ENCODE measurements at regions not wholly inside any gene's neighbourhood (a gene's known extent, or its start where the extent isn't known, plus 50 kb on each side); places are given as distances from the start of the nearest gene placed in this dataset.

DNA sequence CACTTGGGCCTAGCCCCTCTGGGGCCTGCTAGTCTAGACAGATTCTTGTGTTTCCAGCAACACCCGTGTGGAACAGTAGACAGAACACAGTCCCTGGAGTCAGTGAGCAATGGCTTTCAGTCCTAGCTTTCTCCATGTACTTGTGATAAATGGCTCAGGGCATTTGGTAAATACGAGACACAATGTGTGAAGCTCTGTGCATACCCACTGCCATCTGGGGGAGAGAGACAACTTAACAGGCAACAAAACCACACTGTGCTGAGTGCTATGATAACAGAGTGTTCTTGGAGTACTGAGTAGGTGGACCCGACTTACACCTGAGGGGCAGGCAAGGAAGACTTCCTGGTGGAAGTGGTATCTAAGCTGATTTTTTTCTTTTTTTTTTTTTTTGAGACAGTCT is 86.3 kb upstream of the TBX3 start:
- TF ChIP-seq TAF1 (IDR thresholded peaks at IDR 0.05; ENCODE audit: low read depth) (no peak), CEBPB (IDR thresholded peaks at IDR 0.05) (no peak), EGR1 (IDR thresholded peaks at IDR 0.05) (no peak), YY1 (IDR thresholded peaks at IDR 0.05; ENCODE audit: low read depth) (no peak), NFIC (IDR thresholded peaks at IDR 0.05) (no peak), ZBTB7A (IDR thresholded peaks at IDR 0.05; ENCODE audit: low read depth) (no peak), CREB1 (IDR thresholded peaks at IDR 0.05; ENCODE audit: low read depth) (no peak), TEAD4 (IDR thresholded peaks at IDR 0.05) (no peak), EP300 (IDR thresholded peaks at IDR 0.05; ENCODE audit: borderline replicate concordance) (no peak), TCF12 (IDR thresholded peaks at IDR 0.05; ENCODE audit: low read depth) (no peak), FOXM1 (IDR thresholded peaks at IDR 0.05; ENCODE audit: borderline replicate concordance, low read depth) (no peak), RAD21 (IDR thresholded peaks at IDR 0.05; ENCODE audit: low read depth) (no peak)
- TF ChIP-seq, protein P1, sequence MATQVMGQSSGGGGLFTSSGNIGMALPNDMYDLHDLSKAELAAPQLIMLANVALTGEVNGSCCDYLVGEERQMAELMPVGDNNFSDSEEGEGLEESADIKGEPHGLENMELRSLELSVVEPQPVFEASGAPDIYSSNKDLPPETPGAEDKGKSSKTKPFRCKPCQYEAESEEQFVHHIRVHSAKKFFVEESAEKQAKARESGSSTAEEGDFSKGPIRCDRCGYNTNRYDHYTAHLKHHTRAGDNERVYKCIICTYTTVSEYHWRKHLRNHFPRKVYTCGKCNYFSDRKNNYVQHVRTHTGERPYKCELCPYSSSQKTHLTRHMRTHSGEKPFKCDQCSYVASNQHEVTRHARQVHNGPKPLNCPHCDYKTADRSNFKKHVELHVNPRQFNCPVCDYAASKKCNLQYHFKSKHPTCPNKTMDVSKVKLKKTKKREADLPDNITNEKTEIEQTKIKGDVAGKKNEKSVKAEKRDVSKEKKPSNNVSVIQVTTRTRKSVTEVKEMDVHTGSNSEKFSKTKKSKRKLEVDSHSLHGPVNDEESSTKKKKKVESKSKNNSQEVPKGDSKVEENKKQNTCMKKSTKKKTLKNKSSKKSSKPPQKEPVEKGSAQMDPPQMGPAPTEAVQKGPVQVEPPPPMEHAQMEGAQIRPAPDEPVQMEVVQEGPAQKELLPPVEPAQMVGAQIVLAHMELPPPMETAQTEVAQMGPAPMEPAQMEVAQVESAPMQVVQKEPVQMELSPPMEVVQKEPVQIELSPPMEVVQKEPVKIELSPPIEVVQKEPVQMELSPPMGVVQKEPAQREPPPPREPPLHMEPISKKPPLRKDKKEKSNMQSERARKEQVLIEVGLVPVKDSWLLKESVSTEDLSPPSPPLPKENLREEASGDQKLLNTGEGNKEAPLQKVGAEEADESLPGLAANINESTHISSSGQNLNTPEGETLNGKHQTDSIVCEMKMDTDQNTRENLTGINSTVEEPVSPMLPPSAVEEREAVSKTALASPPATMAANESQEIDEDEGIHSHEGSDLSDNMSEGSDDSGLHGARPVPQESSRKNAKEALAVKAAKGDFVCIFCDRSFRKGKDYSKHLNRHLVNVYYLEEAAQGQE (IDR thresholded peaks at IDR 0.05; ENCODE audit: low read depth) = no peak
- TF ChIP-seq, protein P2, sequence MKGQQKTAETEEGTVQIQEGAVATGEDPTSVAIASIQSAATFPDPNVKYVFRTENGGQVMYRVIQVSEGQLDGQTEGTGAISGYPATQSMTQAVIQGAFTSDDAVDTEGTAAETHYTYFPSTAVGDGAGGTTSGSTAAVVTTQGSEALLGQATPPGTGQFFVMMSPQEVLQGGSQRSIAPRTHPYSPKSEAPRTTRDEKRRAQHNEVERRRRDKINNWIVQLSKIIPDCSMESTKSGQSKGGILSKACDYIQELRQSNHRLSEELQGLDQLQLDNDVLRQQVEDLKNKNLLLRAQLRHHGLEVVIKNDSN (IDR thresholded peaks at IDR 0.05) = no peak
- TF ChIP-seq, protein P3, sequence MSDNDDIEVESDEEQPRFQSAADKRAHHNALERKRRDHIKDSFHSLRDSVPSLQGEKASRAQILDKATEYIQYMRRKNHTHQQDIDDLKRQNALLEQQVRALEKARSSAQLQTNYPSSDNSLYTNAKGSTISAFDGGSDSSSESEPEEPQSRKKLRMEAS (IDR thresholded peaks at IDR 0.05) = no peak

DNA sequence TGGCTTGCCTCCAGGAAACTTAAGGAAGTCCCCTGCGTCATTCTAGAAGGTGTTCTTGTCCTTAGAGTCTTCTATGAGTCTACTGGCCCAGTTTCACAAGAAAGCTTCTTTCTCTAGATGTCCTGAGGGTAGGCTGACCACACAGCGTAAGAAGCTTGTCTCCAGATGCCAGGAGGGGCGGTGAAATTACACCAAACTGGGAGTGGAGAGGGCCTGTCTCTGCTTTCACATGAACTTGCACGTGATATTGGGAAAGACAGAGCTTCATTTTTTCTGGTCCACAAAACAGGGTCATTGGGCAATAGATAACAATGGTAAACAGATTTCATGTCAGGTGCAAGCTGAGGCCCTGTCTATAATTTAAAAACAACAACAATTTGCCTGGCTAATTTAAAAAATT is 85.7 kb upstream of the TBX3 start:
- TF ChIP-seq TCF12 (IDR thresholded peaks at IDR 0.05; ENCODE audit: low read depth) (no peak), TEAD4 (IDR thresholded peaks at IDR 0.05) (no peak), EP300 (IDR thresholded peaks at IDR 0.05; ENCODE audit: borderline replicate concordance) (no peak), ZBTB7A (IDR thresholded peaks at IDR 0.05; ENCODE audit: low read depth) (no peak), CEBPB (IDR thresholded peaks at IDR 0.05) (no peak), EGR1 (IDR thresholded peaks at IDR 0.05) (no peak), FOXM1 (IDR thresholded peaks at IDR 0.05; ENCODE audit: borderline replicate concordance, low read depth) (no peak), CREB1 (IDR thresholded peaks at IDR 0.05; ENCODE audit: low read depth) (no peak), RAD21 (IDR thresholded peaks at IDR 0.05; ENCODE audit: low read depth) (no peak), NFIC (IDR thresholded peaks at IDR 0.05) (no peak), YY1 (IDR thresholded peaks at IDR 0.05; ENCODE audit: low read depth) (no peak), TAF1 (IDR thresholded peaks at IDR 0.05; ENCODE audit: low read depth) (no peak)
- TF ChIP-seq, protein P1 (IDR thresholded peaks at IDR 0.05; ENCODE audit: low read depth) = no peak
- TF ChIP-seq, protein P2 (IDR thresholded peaks at IDR 0.05) = no peak
- TF ChIP-seq, protein P3 (IDR thresholded peaks at IDR 0.05) = no peak

DNA sequence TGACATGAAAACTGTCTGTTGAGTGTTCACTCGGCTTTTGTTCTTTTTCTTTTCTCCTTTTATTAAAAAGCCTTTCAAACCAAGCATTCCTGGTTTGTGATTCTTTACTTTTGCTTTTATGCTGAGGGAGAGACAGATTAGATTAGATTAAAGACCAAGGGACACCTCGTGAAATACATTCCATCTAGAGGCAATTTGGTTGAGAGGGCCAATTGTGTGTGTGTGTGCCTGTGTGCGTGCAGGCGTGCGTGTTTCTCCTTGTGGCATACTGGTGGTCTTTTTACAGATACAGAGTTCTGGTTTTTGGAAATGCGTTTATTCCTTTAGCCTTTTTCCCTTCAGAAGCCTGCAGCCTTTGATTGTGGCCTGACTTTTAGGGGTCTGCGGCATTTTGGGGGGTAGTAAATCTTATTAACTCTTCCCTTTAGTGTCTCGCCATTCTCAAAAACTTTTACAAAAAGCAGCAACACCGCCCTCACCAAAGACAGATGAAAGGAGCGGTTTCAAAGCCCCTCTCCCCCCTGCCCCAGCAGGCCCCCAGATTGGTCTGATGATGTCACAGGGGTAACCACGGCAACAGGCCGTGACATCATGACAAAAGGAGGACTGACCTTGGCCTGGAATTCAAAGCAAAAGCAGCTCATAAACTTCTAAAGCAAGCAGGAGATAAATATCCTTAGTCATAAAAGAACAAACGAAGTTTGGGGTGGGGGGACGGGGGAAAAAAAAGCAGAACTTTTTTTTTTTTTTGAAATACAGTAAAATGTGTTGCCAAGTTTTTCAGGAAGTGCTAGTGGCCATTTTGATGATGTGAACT is 84.1 kb upstream of the TBX3 start:
- TF ChIP-seq ZBTB7A (IDR thresholded peaks at IDR 0.05; ENCODE audit: low read depth) (no peak), RAD21 (IDR thresholded peaks at IDR 0.05; ENCODE audit: low read depth) (no peak), FOXM1 (IDR thresholded peaks at IDR 0.05; ENCODE audit: borderline replicate concordance, low read depth) (no peak), EGR1 (IDR thresholded peaks at IDR 0.05) (no peak), CEBPB (IDR thresholded peaks at IDR 0.05) (no peak), TEAD4 (IDR thresholded peaks at IDR 0.05) (no peak), CREB1 (IDR thresholded peaks at IDR 0.05; ENCODE audit: low read depth) (no peak), YY1 (IDR thresholded peaks at IDR 0.05; ENCODE audit: low read depth) (no peak), TAF1 (IDR thresholded peaks at IDR 0.05; ENCODE audit: low read depth) (no peak), EP300 (IDR thresholded peaks at IDR 0.05; ENCODE audit: borderline replicate concordance) (no peak), TCF12 (IDR thresholded peaks at IDR 0.05; ENCODE audit: low read depth) (no peak)
- TF ChIP-seq, protein P1 (IDR thresholded peaks at IDR 0.05; ENCODE audit: low read depth) = no peak
- TF ChIP-seq, protein P3 (IDR thresholded peaks at IDR 0.05) = no peak
- TF ChIP-seq, protein P2 (IDR thresholded peaks at IDR 0.05) = no peak
